Endothelial cell of umbilical vein (primary cell): ENCODE measurements at regions not wholly inside any gene's neighbourhood (a gene's known extent, or its start where the extent isn't known, plus 50 kb on each side); places are given as distances from the start of the nearest gene placed in this dataset.
"Not testable (repeated sequence)": the region's sequence is repeated elsewhere in the genome, so short reads cannot be mapped to it uniquely, and the experiment has no call there.

Source experiments
- BruUV-seq: library from RNA; stranded (reverse); fragments of 400-500 nt; replicated peaks from 2 replicates; lab custom pipeline; 2021; lab: Mats Ljungman, UMichigan
- CTCF ChIA-PET: fragments of 300-600, 350-600 bp; sonication (Branson Sonifier 250); formaldehyde crosslinking; loops from one replicate; lab custom pipeline; 2021; ENCODE audit warnings: antibody characterized with exemption, inconsistent platforms; lab: Charles Lee
- POLR2A ChIA-PET: fragments of 300-600, 350-600 bp; sonication (Branson Sonifier 250); formaldehyde crosslinking; loops from one replicate; lab custom pipeline; 2021; ENCODE audit warnings: antibody characterized with exemption, inconsistent platforms; lab: Charles Lee
- DNase-seq: peaks from one replicate; pipeline ENCODE4 v3.0.0-alpha.2; 2011; ENCODE audit warnings: low read depth, low spot score
- FAIRE-seq: peaks from 2 replicates; lab custom pipeline; 2011; peaks lifted over from hg19 to GRCh38; lab: Jason Lieb, UNC
- H2AFZ ChIP-seq: 2 replicates; pipeline ENCODE4 v1.6.0; 2012; ENCODE audit warnings: low read depth, low read length, control low read depth, inconsistent platforms
- H3K27ac ChIP-seq: 2 replicates; pipeline ENCODE4 v1.5.1; 2011; ENCODE audit warnings: low read depth, mild to moderate bottlenecking, control low read depth, low read length, moderate library complexity; ENCODE audit not compliant: insufficient read depth
- H3K27me3 ChIP-seq, 2 experiments: 2 replicates each; pipeline versions ENCODE4 v1.6.0 to v1.6.1; 2011; ENCODE audit warnings: low read length in 2 of 2, mixed read lengths in 1 of 2; ENCODE audit not compliant: control insufficient read depth in 2 of 2, insufficient read depth in 2 of 2
- H3K36me3 ChIP-seq, 2 experiments: 2 replicates in 1 of 2; 3 replicates in 1 of 2; pipeline ENCODE4 v1.5.1; 2011; ENCODE audit warnings: low read length in 2 of 2, mild to moderate bottlenecking in 1 of 2, moderate library complexity in 1 of 2; ENCODE audit not compliant: control insufficient read depth in 2 of 2, insufficient read depth in 2 of 2; ENCODE audit errors: extremely low read depth in 1 of 2
- H3K4me1 ChIP-seq: 3 replicates; pipeline ENCODE4 v1.5.1; 2011; ENCODE audit warnings: mild to moderate bottlenecking, low read length; ENCODE audit not compliant: control insufficient read depth, insufficient read depth; ENCODE audit errors: extremely low read depth
- H3K4me2 ChIP-seq: 2 replicates; pipeline ENCODE4 v1.6.1; 2011; ENCODE audit warnings: low read length, control low read depth, mixed read lengths; ENCODE audit not compliant: insufficient read depth
- H3K4me3 ChIP-seq, 3 experiments: fragments of 200-600 bp in 1 of 3; sonication (generic), shearing (Covaris generic) in 1 of 3; replicated peaks in 1 of 3; 2 replicates each; pipeline ENCODE4 v1.5.1; 2011 to 2016; ENCODE audit warnings: control low read depth in 3 of 3, low read length in 3 of 3, mild to moderate bottlenecking in 2 of 3, inconsistent platforms in 1 of 3, low read depth in 1 of 3, moderate library complexity in 1 of 3; ENCODE audit not compliant: insufficient read depth in 1 of 3
- H3K79me2 ChIP-seq: 2 replicates; pipeline ENCODE4 v1.6.0; 2012; ENCODE audit warnings: low read length, inconsistent platforms; ENCODE audit not compliant: control insufficient read depth, insufficient read depth
- H3K9ac ChIP-seq: replicated peaks from 2 replicates; pipeline ENCODE3; 2011; ENCODE audit warnings: low read length, control low read depth; ENCODE audit not compliant: insufficient read depth; ENCODE audit errors: extremely low read depth
- H3K9me1 ChIP-seq: replicated peaks from 3 replicates; pipeline ENCODE4 v1.6.0; 2011; ENCODE audit warnings: mild to moderate bottlenecking, low read length; ENCODE audit not compliant: control insufficient read depth, insufficient read depth; ENCODE audit errors: extremely low read depth
- H3K9me3 ChIP-seq: replicated peaks from 2 replicates; pipeline ENCODE4 v1.5.1; 2012; ENCODE audit warnings: low read length, inconsistent platforms; ENCODE audit not compliant: control insufficient read depth, insufficient read depth
- H4K20me1 ChIP-seq: replicated peaks from 2 replicates; pipeline ENCODE3; 2011; ENCODE audit warnings: mild to moderate bottlenecking, low read length; ENCODE audit not compliant: control insufficient read depth, insufficient read depth; ENCODE audit errors: extremely low read depth
- dilution Hi-C: fragments of 300-500 bp; cut with MboI; formaldehyde crosslinking; loops from one replicate; pipeline ENCODE4 v1.15.0; 2019; ENCODE audit warnings: low sequenced_read_pairs; ENCODE audit not compliant: extremely low pct_ligation_motif_present
- intact Hi-C: fragments of 100-400 bp; cut with micrococcal nuclease; formaldehyde crosslinking; loops from one replicate; pipeline ENCODE4 v1.10.0; 2022

GRCh38 chr16:29172098-29172724, 187.4 kb downstream of the LAT start:
- not testable (repeated sequence) for H3K9me1 ChIP-seq, BruUV-seq

GRCh38 chr16:29171296-29171695, 186.4 kb downstream of the LAT start:
- H3K4me1 ChIP-seq, H3K9me1 ChIP-seq, H3K36me3 ChIP-seq, DNase-seq, H4K20me1 ChIP-seq, H3K9me3 ChIP-seq, H3K4me3 ChIP-seq, intact Hi-C loops, H3K79me2 ChIP-seq, CTCF ChIA-PET, H3K4me2 ChIP-seq, H3K27me3 ChIP-seq, H2AFZ ChIP-seq, POLR2A ChIA-PET, H3K9ac ChIP-seq, dilution Hi-C loops, H3K27ac ChIP-seq, BruUV-seq: not testable (repeated sequence)
- FAIRE-seq = peak; percentile 12

More at GRCh38 chr16:29172098-29172724, 187.4 kb downstream of the LAT start:
- H3K9me3 ChIP-seq, H4K20me1 ChIP-seq, H3K36me3 ChIP-seq, H3K4me1 ChIP-seq, FAIRE-seq, H3K9ac ChIP-seq, CTCF ChIA-PET, intact Hi-C loops, H2AFZ ChIP-seq, H3K79me2 ChIP-seq, H3K4me3 ChIP-seq, DNase-seq, H3K4me2 ChIP-seq, H3K27ac ChIP-seq, POLR2A ChIA-PET, dilution Hi-C loops, H3K27me3 ChIP-seq: not testable (repeated sequence)

- H3K27me3 ChIP-seq, H3K4me2 ChIP-seq, H3K9me3 ChIP-seq, DNase-seq, H3K79me2 ChIP-seq, intact Hi-C loops, CTCF ChIA-PET, H3K27ac ChIP-seq, H3K9ac ChIP-seq, H3K36me3 ChIP-seq, H3K4me3 ChIP-seq, FAIRE-seq, POLR2A ChIA-PET, BruUV-seq, H4K20me1 ChIP-seq, H2AFZ ChIP-seq, dilution Hi-C loops, H3K9me1 ChIP-seq, H3K4me1 ChIP-seq: not testable (repeated sequence)
These were observed 185.7 kb downstream of the LAT start for GRCh38 chr16:29170393-29171119.

GRCh38 chr16:29169295-29169994, 184.6 kb downstream of the LAT start:
- not testable (repeated sequence) for FAIRE-seq, H3K4me3 ChIP-seq

More at GRCh38 chr16:29169295-29169994, 184.6 kb downstream of the LAT start:
- H3K36me3 ChIP-seq, POLR2A ChIA-PET, intact Hi-C loops, dilution Hi-C loops, H3K27ac ChIP-seq, DNase-seq, H3K4me2 ChIP-seq, H3K9me1 ChIP-seq, H3K4me1 ChIP-seq, H3K79me2 ChIP-seq, H3K27me3 ChIP-seq, H3K9me3 ChIP-seq, H3K9ac ChIP-seq, CTCF ChIA-PET, BruUV-seq, H2AFZ ChIP-seq, H4K20me1 ChIP-seq: not testable (repeated sequence)
